SKM-1 treated with dmso at 0.1 percent for 144 hours (cell line): ENCODE measurements at regions not wholly inside any gene's neighbourhood (a gene's known extent, or its start where the extent isn't known, plus 50 kb on each side); places are given as distances from the start of the nearest gene placed in this dataset.

Source experiments
- DNase-seq: peaks from one replicate; lab custom pipeline; 2025; ENCODE audit not compliant: unreplicated experiment; lab: John Stamatoyannopoulos, UW

GRCh38 chr7:41312235-41312634, 390.7 kb downstream of the INHBA start:
- no peak for DNase-seq

- no peak for DNase-seq
Measured at GRCh38 chr7:41311301-41311700, 391.6 kb downstream of the INHBA start.

- no peak for DNase-seq
Measured at GRCh38 chr7:41306486-41306885, 396.4 kb downstream of the INHBA start.

- DNase-seq, result no peak
Measured at GRCh38 chr7:41305001-41305400, 397.9 kb downstream of the INHBA start.

GRCh38 chr7:41303709-41304108, 399.2 kb downstream of the INHBA start:
- no peak for DNase-seq

GRCh38 chr7:41298409-41298808, 404.5 kb downstream of the INHBA start:
- DNase-seq, result no peak

- DNase-seq, result no peak
Measured at GRCh38 chr7:41297166-41297565, 405.7 kb downstream of the INHBA start.

GRCh38 chr7:41295455-41295815, 407.5 kb downstream of the INHBA start:
- no peak for DNase-seq

- DNase-seq, result no peak
Measured at GRCh38 chr7:41294556-41295454, 408.1 kb downstream of the INHBA start.

- DNase-seq, result no peak
Measured at GRCh38 chr7:41292487-41292886, 410.4 kb downstream of the INHBA start.

GRCh38 chr7:41287559-41288335, 415.1 kb downstream of the INHBA start:
- DNase-seq, result no peak

- DNase-seq, result no peak
Measured at GRCh38 chr7:41280491-41280890, 422.4 kb downstream of the INHBA start.

- DNase-seq, result no peak
Measured at GRCh38 chr7:41277561-41277960, 425.3 kb downstream of the INHBA start.

- DNase-seq, result no peak
Measured at GRCh38 chr7:41275255-41275654, 427.6 kb downstream of the INHBA start.

- no peak for DNase-seq
Measured at GRCh38 chr7:41274179-41274578, 428.7 kb downstream of the INHBA start.

- no peak for DNase-seq
Measured at GRCh38 chr7:41272664-41273063, 430.2 kb downstream of the INHBA start.

GRCh38 chr7:41268878-41269277, 434.0 kb downstream of the INHBA start:
- no peak for DNase-seq

- DNase-seq, result no peak
Measured at GRCh38 chr7:41261080-41261479, 441.8 kb downstream of the INHBA start.

GRCh38 chr7:41257660-41258059, 445.2 kb downstream of the INHBA start:
- DNase-seq, result no peak

GRCh38 chr7:41256186-41256945, 446.5 kb downstream of the INHBA start:
- no peak for DNase-seq

GRCh38 chr7:41255716-41256115, 447.2 kb downstream of the INHBA start:
- no peak for DNase-seq

GRCh38 chr7:41255113-41255512, 447.8 kb downstream of the INHBA start:
- no peak for DNase-seq
